ENCODE measurements at regions not wholly inside any gene's neighbourhood (a gene's known extent, or its start where the extent isn't known, plus 50 kb on each side); places are given as distances from the start of the nearest gene placed in this dataset.
"Not testable (repeated sequence)": the region's sequence is repeated elsewhere in the genome, so short reads cannot be mapped to it uniquely, and the experiment has no call there.

- no peak for DNase-seq
These were observed 73.8 kb upstream of the EPCAM start for GRCh38 chr2:47295131-47295980.

- DNase-seq, result peak; percentile 50 to 60
These were observed 75.1 kb upstream of the EPCAM start for GRCh38 chr2:47293976-47294375.

DNA sequence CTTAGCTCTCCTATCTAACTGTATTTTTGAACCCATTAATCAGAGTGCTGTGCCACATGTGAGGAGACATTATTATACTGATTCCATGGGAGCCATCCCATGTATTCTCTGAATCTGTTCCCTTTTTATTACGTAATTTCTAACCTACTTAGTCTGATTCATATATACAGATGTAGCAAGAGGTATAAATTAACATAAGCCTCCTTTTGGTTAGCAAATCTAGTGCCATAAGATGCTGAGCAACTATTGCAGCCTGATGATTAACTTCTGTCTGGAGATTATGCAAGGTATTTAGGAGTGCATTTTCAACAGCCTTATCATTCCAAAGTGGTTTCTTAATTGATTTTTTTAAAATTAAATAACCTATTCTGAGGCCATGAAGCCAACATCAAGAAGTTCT lies 80.2 kb upstream of the EPCAM start:
- DNase-seq, result peak; percentile 68 to 91

DNA sequence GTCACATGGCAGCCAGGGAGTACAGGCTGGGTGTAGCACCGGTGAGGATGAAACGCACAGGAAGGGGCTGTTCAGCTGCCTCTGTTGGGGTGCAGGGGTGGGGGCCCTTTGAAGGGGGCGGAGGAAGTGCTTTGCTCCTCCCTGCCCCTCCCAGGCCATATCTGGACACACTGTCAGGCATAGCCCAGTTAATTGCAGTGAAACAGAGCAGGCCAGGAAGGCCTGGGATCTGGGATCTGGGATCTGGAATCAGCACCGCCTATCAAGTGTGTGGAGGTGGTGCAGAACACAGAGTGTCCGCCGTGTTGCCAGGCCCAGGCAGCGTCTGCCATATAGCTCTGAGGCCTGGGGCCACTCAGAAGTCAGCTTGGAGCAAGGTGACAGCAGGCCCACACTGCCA lies 85.5 kb upstream of the EPCAM start:
- DNase-seq, result no peak

DNA sequence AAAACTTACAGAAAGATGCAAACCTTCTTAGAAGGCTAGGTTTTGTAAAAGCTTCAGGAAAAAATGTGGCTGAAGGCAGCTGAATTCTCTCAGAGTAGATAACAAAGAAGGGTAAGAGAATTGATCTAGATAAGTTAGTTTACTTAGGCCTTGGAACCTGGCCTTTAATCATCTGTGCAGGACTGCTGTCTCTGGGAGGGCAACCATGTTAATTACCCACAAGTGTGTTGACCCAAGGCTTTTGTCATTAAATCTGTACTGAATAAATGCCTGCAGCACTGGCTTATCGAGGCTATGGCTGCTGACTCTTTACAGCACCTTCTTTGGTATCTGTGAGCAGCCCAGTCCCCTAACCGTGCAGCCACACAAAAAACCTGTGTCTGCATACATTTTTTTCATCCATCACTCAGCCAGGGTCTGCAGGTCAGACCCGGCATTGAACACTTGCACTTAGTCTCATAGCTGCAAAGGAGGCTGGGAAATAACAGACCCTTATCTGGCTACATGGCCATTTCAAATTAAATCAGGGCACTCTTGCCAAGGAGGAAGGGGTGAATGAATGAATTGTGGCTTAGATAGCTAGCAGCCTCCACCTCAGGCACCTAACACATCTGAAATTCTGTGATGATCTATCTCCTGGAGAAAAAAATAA lies 86.4 kb upstream of the EPCAM start:
- DNase-seq, result no peak

DNA sequence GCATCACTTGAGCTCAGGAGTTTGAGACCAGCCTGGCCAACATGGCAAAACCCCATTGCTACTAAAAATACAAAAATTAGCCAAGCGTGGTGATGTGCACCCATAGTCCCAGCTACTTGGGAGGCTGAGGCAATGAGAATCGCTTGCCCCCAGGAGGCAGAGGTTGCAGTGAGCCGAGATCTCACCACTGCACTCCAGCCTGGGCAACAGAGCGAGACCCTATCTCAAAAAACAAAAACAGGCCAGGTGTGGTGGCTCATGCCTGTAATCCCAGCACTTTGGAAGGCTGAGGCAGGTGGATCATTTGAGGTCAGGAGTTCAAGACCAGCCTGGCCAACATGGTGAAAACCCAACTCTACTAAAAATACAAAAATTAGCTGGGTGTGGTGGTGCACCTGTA lies 89.6 kb upstream of the EPCAM start:
- DNase-seq, result not testable (repeated sequence)

- no peak for DNase-seq
These were observed 91.1 kb upstream of the EPCAM start for GRCh38 chr2:47277987-47278386.

DNA sequence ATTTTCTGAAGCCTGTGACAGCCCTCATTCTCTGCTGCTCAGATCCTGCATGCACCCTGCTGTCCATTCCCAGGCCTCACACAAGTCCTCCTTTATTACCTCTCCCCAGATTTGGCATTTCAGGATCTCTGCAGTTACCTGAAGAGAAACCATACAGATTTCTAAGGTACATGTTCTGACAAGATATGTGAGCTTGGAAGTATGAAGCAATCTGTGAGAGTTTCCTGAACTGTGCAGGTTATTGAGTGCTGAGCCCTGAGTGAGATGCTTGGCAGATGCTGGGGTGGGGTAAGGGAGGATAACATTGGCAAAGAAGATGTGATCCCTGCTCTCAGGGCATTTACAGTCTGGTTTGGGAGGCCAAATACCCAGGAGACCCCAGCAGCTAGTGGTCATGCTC lies 91.9 kb upstream of the EPCAM start:
- no peak for DNase-seq

GRCh38 chr2:47276061-47276460 lies 93.0 kb upstream of the EPCAM start:
- no peak for DNase-seq

DNA sequence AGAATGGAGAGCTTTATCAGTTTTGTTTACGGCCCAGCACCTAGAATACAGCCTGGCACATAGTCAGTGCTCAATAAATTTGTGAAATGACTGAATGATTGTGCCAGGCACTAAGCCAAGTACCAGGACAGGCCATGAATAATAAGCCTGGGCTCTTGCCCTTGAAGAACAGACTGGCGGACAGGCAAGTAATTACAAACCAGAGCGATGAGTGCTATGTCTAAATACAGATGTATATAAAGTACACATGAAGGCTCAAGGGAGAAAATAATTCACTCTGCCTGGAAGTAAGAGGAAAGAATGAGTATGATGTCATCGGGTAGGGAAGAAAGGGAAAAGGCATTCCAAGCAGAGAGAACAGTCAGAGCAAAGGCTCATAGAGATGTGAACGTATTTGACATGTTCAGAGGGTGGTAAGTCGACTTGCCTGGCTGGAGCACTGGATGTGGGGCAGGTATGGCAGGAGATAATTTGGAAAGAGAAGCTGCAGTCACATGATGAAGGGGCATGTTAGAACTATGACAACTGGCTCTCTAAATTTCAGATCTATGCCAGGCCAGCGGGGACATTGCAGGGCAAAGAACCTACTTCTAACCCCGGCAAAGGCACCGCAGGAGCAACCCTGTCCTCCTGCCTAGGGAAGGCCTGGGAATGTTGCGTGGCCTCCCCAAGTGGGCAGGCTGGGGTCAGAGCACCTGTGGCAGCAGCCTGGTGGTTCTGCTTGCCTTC lies 94.9 kb upstream of the EPCAM start:
- DNase-seq, result no peak

- peak in 1 of 2 donors; percentile 27 for DNase-seq
These were observed 96.0 kb upstream of the EPCAM start for GRCh38 chr2:47272905-47273758.

- DNase-seq, result peak; percentile 24 to 51
These were observed 95.9 kb upstream of the CALM2 start for GRCh38 chr2:47272031-47272864.

GRCh38 chr2:47271054-47272000 lies 95.0 kb upstream of the CALM2 start:
- DNase-seq, result no peak

GRCh38 chr2:47270421-47270820 lies 94.1 kb upstream of the CALM2 start:
- no peak for DNase-seq

GRCh38 chr2:47269316-47270232 lies 93.3 kb upstream of the CALM2 start:
- peak; percentile 55 to 79 for DNase-seq

DNA sequence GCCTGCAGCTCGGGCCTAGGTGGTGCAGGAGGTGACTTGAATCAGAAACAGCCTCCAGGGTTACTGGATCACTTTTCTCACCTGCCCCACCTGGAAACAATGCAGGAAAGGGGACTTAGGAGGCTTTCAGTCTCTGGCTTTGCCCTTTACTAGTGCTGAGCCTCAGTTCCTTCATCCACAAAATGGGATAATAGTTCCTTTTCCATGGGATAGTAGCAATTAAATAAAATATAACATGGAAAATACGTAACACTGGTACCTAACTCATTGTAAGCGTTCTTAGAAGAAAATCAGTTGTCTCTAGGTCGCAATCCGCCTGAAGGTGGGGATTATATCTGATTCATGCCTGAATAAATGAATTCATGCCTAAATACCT lies 91.4 kb upstream of the CALM2 start:
- no peak for DNase-seq

GRCh38 chr2:47266939-47267710 lies 90.8 kb upstream of the CALM2 start:
- DNase-seq, result no peak

DNA sequence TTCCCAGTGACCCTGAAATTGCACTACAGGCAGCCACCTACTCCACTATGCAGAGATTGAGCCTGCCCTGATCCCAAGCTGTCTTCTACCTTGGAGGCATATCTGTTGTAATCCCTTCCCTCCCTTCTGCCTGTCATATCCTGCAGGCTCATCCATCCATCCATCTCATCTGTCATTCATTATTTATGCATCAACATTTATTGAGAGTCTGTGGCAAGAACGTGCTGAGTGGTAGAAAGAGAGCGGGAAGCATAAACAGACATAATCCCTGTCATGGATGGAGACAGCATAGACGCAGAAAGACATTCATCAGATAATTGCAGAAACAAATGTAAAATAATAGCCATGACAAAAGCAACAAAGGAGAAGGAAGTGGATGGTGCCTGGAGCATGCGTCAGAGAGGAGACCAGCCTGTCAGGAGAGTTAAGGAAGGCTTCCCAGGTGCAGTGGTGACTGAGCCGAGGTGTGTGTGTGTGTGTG lies 89.5 kb upstream of the CALM2 start:
- no peak for DNase-seq

DNA sequence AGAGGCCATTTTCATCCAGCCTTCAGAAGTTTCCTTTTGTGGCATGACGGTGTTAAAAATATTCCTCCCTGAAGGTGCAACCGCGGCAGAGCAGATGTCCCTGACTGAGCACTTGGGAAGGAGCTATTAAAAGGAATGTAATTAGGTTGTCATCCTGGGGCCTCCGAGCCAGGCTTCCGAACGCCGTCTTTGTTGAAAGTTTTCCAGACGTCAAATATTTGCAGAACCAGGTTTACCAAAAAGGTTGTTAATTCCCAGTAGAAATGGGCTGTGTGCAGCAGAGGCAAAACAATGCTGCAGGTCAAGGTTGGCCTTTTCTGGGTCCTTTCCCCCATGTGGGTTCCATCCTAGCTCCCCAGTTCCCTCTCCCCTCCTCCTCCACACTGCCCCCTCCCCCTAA lies 88.8 kb upstream of the CALM2 start:
- no peak for DNase-seq

Data from inflammatory macrophage treated with lipopolysaccharide for 1 hour (primary cell).